HepG2 (cell line): ENCODE measurements at regions not wholly inside any gene's neighbourhood (a gene's known extent, or its start where the extent isn't known, plus 50 kb on each side); places are given as distances from the start of the nearest gene placed in this dataset.

ENCODE experiments used
- JUND ChIP-seq: sonication (generic); formaldehyde crosslinking; IDR thresholded peaks from 2 replicates; pipeline ENCODE4 v1.8.0; 2022; ENCODE audit warnings: mild to moderate bottlenecking, missing genetic modification reagents
- KDM4B ChIP-seq: sonication (generic); formaldehyde crosslinking; IDR thresholded peaks from 2 replicates; pipeline ENCODE4 v1.4.0; 2020; ENCODE audit warnings: missing genetic modification reagents
- ZBTB1 ChIP-seq: sonication (generic); formaldehyde crosslinking; IDR thresholded peaks from 2 replicates; pipeline ENCODE4 v1.4.0; 2020; ENCODE audit warnings: missing genetic modification reagents, borderline replicate concordance
- ZBTB7A ChIP-seq: sonication (generic); formaldehyde crosslinking; IDR thresholded peaks from 2 replicates; pipeline ENCODE4 v1.8.0; 2022; ENCODE audit warnings: mild to moderate bottlenecking, missing genetic modification reagents
- ZKSCAN1 ChIP-seq: fragments of 150-350 bp; IDR thresholded peaks from 2 replicates; pipeline ENCODE4 v1.6.1; 2014; ENCODE audit warnings: low read length
- ZNF274 ChIP-seq: sonication (generic); formaldehyde crosslinking; IDR thresholded peaks from 2 replicates; pipeline ENCODE4 v1.5.1; 2020; ENCODE audit warnings: mild to moderate bottlenecking, missing genetic modification reagents
- ZNF556 ChIP-seq: sonication (generic); formaldehyde crosslinking; IDR thresholded peaks from 2 replicates; pipeline ENCODE4 v1.4.0; 2020; ENCODE audit warnings: mild to moderate bottlenecking, missing genetic modification reagents, borderline replicate concordance
- ZNF607 ChIP-seq: sonication (generic); formaldehyde crosslinking; IDR thresholded peaks from 2 replicates; pipeline ENCODE4 v1.5.1; 2020; ENCODE audit warnings: missing genetic modification reagents, mild to moderate bottlenecking, borderline replicate concordance
- ZNF788 ChIP-seq: sonication (generic); formaldehyde crosslinking; IDR thresholded peaks from 2 replicates; pipeline ENCODE4 v1.5.0; 2020; ENCODE audit warnings: mild to moderate bottlenecking, missing genetic modification reagents, borderline replicate concordance
- TF ChIP-seq, protein P1 (sequence below): sonication (generic); formaldehyde crosslinking; IDR thresholded peaks from 2 replicates; pipeline ENCODE4 v1.4.0; 2020; ENCODE audit warnings: low read depth, missing genetic modification reagents
- TF ChIP-seq, protein P2 (sequence below): sonication (generic); formaldehyde crosslinking; IDR thresholded peaks from 2 replicates; pipeline ENCODE4 v1.4.0; 2020; ENCODE audit warnings: missing genetic modification reagents
- TF ChIP-seq, protein P3 (sequence below): sonication (generic); formaldehyde crosslinking; IDR thresholded peaks from 2 replicates; pipeline ENCODE4 v1.5.0; 2020; ENCODE audit warnings: mild to moderate bottlenecking, missing genetic modification reagents, borderline replicate concordance
- TF ChIP-seq, protein P4 (sequence below): sonication (generic); formaldehyde crosslinking; IDR thresholded peaks from 2 replicates; pipeline ENCODE4 v1.4.0; 2020; ENCODE audit warnings: missing genetic modification reagents, mild to moderate bottlenecking, borderline replicate concordance

DNA sequence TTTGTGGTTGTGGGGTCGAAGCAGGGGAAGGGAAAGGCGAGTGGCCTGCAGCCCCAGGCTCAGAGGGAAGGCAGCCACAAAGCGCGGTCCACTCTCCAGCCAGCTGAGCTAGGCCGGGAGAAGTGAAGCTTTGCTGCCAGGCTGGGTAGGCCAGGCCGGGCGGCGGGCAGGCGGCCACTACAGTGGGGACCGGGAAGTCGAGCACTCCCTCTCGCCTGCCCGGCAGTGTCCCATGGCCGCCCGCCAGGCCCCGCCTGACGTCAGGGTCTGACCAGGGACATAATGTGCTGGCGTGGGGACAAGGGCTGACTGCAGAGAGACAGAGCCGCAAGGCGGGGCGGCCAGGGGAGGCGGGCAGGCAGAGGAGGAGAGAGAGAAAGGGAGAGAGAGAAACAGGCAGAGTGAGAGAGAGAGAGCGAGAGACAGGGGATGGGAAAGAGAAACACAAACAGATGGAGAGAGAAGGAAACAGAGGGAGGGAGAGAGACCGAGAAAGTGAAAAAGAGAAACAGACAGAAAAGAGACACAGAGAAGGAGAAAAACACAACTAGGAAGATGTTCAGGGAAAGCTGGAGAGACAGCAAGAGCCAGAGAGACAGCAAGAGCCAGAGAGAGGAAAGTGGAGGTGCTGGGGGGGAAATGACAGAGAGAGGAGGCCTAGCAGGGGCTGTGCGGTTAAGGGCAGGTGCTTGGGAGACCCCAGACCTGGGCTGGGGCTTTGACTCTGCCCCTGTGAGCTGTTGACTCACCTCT, 94.5 kb upstream of the PTPN1 start (continued):
- TF ChIP-seq, protein P1, sequence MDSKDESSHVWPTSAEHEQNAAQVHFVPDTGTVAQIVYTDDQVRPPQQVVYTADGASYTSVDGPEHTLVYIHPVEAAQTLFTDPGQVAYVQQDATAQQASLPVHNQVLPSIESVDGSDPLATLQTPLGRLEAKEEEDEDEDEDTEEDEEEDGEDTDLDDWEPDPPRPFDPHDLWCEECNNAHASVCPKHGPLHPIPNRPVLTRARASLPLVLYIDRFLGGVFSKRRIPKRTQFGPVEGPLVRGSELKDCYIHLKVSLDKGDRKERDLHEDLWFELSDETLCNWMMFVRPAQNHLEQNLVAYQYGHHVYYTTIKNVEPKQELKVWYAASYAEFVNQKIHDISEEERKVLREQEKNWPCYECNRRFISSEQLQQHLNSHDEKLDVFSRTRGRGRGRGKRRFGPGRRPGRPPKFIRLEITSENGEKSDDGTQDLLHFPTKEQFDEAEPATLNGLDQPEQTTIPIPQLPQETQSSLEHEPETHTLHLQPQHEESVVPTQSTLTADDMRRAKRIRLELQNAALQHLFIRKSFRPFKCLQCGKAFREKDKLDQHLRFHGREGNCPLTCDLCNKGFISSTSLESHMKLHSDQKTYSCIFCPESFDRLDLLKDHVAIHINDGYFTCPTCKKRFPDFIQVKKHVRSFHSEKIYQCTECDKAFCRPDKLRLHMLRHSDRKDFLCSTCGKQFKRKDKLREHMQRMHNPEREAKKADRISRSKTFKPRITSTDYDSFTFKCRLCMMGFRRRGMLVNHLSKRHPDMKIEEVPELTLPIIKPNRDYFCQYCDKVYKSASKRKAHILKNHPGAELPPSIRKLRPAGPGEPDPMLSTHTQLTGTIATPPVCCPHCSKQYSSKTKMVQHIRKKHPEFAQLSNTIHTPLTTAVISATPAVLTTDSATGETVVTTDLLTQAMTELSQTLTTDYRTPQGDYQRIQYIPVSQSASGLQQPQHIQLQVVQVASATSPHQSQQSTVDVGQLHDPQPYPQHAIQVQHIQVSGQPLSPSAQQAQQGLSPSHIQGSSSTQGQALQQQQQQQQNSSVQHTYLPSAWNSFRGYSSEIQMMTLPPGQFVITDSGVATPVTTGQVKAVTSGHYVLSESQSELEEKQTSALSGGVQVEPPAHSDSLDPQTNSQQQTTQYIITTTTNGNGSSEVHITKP (CRISPR knock-in tag), result peak; percentile 30; the same call in 1 of the 2 replicates
- peak; percentile 45; the same call in 1 of the 2 replicates for TF ChIP-seq ZKSCAN1
- TF ChIP-seq, protein P2, sequence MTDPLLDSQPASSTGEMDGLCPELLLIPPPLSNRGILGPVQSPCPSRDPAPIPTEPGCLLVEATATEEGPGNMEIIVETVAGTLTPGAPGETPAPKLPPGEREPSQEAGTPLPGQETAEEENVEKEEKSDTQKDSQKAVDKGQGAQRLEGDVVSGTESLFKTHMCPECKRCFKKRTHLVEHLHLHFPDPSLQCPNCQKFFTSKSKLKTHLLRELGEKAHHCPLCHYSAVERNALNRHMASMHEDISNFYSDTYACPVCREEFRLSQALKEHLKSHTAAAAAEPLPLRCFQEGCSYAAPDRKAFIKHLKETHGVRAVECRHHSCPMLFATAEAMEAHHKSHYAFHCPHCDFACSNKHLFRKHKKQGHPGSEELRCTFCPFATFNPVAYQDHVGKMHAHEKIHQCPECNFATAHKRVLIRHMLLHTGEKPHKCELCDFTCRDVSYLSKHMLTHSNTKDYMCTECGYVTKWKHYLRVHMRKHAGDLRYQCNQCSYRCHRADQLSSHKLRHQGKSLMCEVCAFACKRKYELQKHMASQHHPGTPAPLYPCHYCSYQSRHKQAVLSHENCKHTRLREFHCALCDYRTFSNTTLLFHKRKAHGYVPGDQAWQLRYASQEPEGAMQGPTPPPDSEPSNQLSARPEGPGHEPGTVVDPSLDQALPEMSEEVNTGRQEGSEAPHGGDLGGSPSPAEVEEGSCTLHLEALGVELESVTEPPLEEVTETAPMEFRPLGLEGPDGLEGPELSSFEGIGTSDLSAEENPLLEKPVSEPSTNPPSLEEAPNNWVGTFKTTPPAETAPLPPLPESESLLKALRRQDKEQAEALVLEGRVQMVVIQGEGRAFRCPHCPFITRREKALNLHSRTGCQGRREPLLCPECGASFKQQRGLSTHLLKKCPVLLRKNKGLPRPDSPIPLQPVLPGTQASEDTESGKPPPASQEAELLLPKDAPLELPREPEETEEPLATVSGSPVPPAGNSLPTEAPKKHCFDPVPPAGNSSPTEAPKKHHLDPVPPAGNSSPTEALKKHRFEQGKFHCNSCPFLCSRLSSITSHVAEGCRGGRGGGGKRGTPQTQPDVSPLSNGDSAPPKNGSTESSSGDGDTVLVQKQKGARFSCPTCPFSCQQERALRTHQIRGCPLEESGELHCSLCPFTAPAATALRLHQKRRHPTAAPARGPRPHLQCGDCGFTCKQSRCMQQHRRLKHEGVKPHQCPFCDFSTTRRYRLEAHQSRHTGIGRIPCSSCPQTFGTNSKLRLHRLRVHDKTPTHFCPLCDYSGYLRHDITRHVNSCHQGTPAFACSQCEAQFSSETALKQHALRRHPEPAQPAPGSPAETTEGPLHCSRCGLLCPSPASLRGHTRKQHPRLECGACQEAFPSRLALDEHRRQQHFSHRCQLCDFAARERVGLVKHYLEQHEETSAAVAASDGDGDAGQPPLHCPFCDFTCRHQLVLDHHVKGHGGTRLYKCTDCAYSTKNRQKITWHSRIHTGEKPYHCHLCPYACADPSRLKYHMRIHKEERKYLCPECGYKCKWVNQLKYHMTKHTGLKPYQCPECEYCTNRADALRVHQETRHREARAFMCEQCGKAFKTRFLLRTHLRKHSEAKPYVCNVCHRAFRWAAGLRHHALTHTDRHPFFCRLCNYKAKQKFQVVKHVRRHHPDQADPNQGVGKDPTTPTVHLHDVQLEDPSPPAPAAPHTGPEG (CRISPR knock-in tag), result peak; percentile 79
- peak; percentile 91; the same call in 1 of the 2 replicates for TF ChIP-seq ZNF788 (CRISPR knock-in tag)
- TF ChIP-seq ZBTB7A (CRISPR knock-in tag), result peak; percentile 92
- peak; percentile 86 for TF ChIP-seq ZNF274 (CRISPR knock-in tag)
- TF ChIP-seq ZNF607 (CRISPR knock-in tag), result peak; percentile 64; the same call in 1 of the 2 replicates
- TF ChIP-seq JUND, result peak; percentile 83
- TF ChIP-seq KDM4B, result peak; percentile 69; the same call in 1 of the 2 replicates
- TF ChIP-seq, protein P3, sequence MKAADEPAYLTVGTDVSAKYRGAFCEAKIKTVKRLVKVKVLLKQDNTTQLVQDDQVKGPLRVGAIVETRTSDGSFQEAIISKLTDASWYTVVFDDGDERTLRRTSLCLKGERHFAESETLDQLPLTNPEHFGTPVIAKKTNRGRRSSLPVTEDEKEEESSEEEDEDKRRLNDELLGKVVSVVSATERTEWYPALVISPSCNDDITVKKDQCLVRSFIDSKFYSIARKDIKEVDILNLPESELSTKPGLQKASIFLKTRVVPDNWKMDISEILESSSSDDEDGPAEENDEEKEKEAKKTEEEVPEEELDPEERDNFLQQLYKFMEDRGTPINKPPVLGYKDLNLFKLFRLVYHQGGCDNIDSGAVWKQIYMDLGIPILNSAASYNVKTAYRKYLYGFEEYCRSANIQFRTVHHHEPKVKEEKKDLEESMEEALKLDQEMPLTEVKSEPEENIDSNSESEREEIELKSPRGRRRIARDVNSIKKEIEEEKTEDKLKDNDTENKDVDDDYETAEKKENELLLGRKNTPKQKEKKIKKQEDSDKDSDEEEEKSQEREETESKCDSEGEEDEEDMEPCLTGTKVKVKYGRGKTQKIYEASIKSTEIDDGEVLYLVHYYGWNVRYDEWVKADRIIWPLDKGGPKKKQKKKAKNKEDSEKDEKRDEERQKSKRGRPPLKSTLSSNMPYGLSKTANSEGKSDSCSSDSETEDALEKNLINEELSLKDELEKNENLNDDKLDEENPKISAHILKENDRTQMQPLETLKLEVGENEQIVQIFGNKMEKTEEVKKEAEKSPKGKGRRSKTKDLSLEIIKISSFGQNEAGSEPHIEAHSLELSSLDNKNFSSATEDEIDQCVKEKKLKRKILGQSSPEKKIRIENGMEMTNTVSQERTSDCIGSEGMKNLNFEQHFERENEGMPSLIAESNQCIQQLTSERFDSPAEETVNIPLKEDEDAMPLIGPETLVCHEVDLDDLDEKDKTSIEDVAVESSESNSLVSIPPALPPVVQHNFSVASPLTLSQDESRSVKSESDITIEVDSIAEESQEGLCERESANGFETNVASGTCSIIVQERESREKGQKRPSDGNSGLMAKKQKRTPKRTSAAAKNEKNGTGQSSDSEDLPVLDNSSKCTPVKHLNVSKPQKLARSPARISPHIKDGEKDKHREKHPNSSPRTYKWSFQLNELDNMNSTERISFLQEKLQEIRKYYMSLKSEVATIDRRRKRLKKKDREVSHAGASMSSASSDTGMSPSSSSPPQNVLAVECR (CRISPR knock-in tag), result peak; percentile 34; the same call in 1 of the 2 replicates
- TF ChIP-seq, protein P4, sequence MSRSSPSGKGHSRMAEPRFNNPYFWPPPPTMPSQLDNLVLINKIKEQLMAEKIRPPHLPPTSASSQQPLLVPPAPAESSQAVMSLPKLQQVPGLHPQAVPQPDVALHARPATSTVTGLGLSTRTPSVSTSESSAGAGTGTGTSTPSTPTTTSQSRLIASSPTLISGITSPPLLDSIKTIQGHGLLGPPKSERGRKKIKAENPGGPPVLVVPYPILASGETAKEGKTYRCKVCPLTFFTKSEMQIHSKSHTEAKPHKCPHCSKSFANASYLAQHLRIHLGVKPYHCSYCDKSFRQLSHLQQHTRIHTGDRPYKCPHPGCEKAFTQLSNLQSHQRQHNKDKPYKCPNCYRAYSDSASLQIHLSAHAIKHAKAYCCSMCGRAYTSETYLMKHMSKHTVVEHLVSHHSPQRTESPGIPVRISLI (CRISPR knock-in tag), result peak; percentile 51; the same call in 1 of the 2 replicates
- peak; percentile 47; the same call in 1 of the 2 replicates for TF ChIP-seq ZNF556 (CRISPR knock-in tag)
- no peak for TF ChIP-seq ZBTB1 (CRISPR knock-in tag)
